ENCODE measurements at regions not wholly inside any gene's neighbourhood (a gene's known extent, or its start where the extent isn't known, plus 50 kb on each side); places are given as distances from the start of the nearest gene placed in this dataset.

- H3K4me3 ChIP-seq (ENCODE audit: low read depth, low read length): no peak overlapping the region
- no peak for DNase-seq (ENCODE audit: low read depth)
- TF ChIP-seq CTCF (IDR thresholded peaks at IDR 0.05; ENCODE audit: insufficient read depth, low read depth, low read length, missing control alignments): no peak
These were observed 72.0 kb upstream of the SMC2 start for GRCh38 chr9:104022083-104022482.

GRCh38 chr9:104025104-104025503 lies 69.0 kb upstream of the SMC2 start:
- H3K4me3 ChIP-seq (ENCODE audit: low read depth, low read length): no peak overlapping the region

GRCh38 chr9:104025945-104026344 lies 68.2 kb upstream of the SMC2 start:
- no peak overlapping the region for H3K4me3 ChIP-seq (ENCODE audit: low read depth, low read length)
- TF ChIP-seq CTCF (IDR thresholded peaks at IDR 0.05; ENCODE audit: insufficient read depth, low read depth, low read length, missing control alignments): no peak
- DNase-seq (ENCODE audit: low read depth): no peak

More at GRCh38 chr9:104025104-104025503, 69.0 kb upstream of the SMC2 start:
- no peak for DNase-seq (ENCODE audit: low read depth)
- TF ChIP-seq CTCF (IDR thresholded peaks at IDR 0.05; ENCODE audit: insufficient read depth, low read depth, low read length, missing control alignments): no peak

- H3K4me3 ChIP-seq (ENCODE audit: low read depth, low read length): no peak overlapping the region
These were observed 66.8 kb upstream of the SMC2 start for GRCh38 chr9:104027295-104027694.

GRCh38 chr9:104028827-104029226 lies 65.3 kb upstream of the SMC2 start:
- DNase-seq (ENCODE audit: low read depth): no peak
- no peak overlapping the region for H3K4me3 ChIP-seq (ENCODE audit: low read depth, low read length)
- TF ChIP-seq CTCF (IDR thresholded peaks at IDR 0.05; ENCODE audit: insufficient read depth, low read depth, low read length, missing control alignments): no peak

More at GRCh38 chr9:104027295-104027694, 66.8 kb upstream of the SMC2 start:
- peak; percentile 33 for DNase-seq (ENCODE audit: low read depth)
- no peak for TF ChIP-seq CTCF (IDR thresholded peaks at IDR 0.05; ENCODE audit: insufficient read depth, low read depth, low read length, missing control alignments)

All from GM12865 (cell line).